Astrocyte (in vitro differentiated cells and primary cell): ENCODE measurements at regions not wholly inside any gene's neighbourhood (a gene's known extent, or its start where the extent isn't known, plus 50 kb on each side); places are given as distances from the start of the nearest gene placed in this dataset.

Source experiments
- DNase-seq: peaks from one replicate; pipeline ENCODE4 v3.0.0-alpha.2; 2010; ENCODE audit warnings: low read depth
- FAIRE-seq: peaks from 2 replicates; lab custom pipeline; 2011; peaks lifted over from hg19 to GRCh38; lab: Jason Lieb, UNC
- H2AFZ ChIP-seq: 2 replicates; pipeline ENCODE4 v1.6.0; 2012; ENCODE audit warnings: low read depth, low read length, inconsistent platforms
- H3K27ac ChIP-seq: 2 replicates; pipeline ENCODE4 v1.5.1; 2011; ENCODE audit warnings: low read depth, low read length, inconsistent platforms
- H3K27me3 ChIP-seq: 2 replicates; pipeline ENCODE4 v1.6.0; 2011; ENCODE audit warnings: low read length, inconsistent platforms; ENCODE audit not compliant: insufficient read depth
- H3K36me3 ChIP-seq: 2 replicates; pipeline ENCODE4 v1.5.1; 2011; ENCODE audit warnings: low read length, inconsistent platforms; ENCODE audit not compliant: insufficient read depth
- H3K4me1 ChIP-seq: 2 replicates; pipeline ENCODE4 v1.5.1; 2011; ENCODE audit warnings: low read length, inconsistent platforms; ENCODE audit not compliant: insufficient read depth
- H3K4me2 ChIP-seq: 2 replicates; pipeline ENCODE4 v1.6.0; 2012; ENCODE audit warnings: low read length, inconsistent platforms
- H3K4me3 ChIP-seq: 2 replicates; pipeline ENCODE4 v1.5.1; 2011; ENCODE audit warnings: low read depth, mild to moderate bottlenecking, low read length, inconsistent platforms; ENCODE audit not compliant: insufficient read depth
- H3K79me2 ChIP-seq: 2 replicates; pipeline ENCODE4 v1.6.0; 2012; ENCODE audit warnings: mild to moderate bottlenecking, low read length, inconsistent platforms; ENCODE audit not compliant: insufficient read depth
- H3K9ac ChIP-seq: 2 replicates; pipeline ENCODE4 v1.6.0; 2012; ENCODE audit warnings: mild to moderate bottlenecking, low read length, inconsistent platforms
- H3K9me3 ChIP-seq: 2 replicates; pipeline ENCODE4 v1.5.1; 2012; ENCODE audit warnings: low read depth, mild to moderate bottlenecking, low read length, inconsistent platforms; ENCODE audit not compliant: insufficient read depth
- H4K20me1 ChIP-seq: 2 replicates; pipeline ENCODE4 v1.6.0; 2012; ENCODE audit warnings: low read length, inconsistent platforms; ENCODE audit not compliant: insufficient read depth
- H3K27ac Mint-ChIP-seq: one replicate; pipeline ENCODE4 v1.8.0; 2021; ENCODE audit warnings: mild to moderate bottlenecking, mixed read lengths; ENCODE audit not compliant: unreplicated experiment
- H3K27me3 Mint-ChIP-seq: one replicate; pipeline ENCODE4 v1.8.0; 2021; ENCODE audit warnings: low read depth, mixed read lengths; ENCODE audit not compliant: unreplicated experiment
- H3K36me3 Mint-ChIP-seq: one replicate; pipeline ENCODE4 v1.8.0; 2021; ENCODE audit warnings: low read depth, mixed read lengths; ENCODE audit not compliant: unreplicated experiment
- H3K4me1 Mint-ChIP-seq: one replicate; pipeline ENCODE4 v1.8.0; 2021; ENCODE audit warnings: low read depth, mixed read lengths; ENCODE audit not compliant: unreplicated experiment
- H3K4me3 Mint-ChIP-seq: one replicate; pipeline ENCODE4 v1.8.0; 2021; ENCODE audit warnings: mild to moderate bottlenecking, moderate library complexity, mixed read lengths; ENCODE audit not compliant: unreplicated experiment
- H3K9me3 Mint-ChIP-seq: one replicate; pipeline ENCODE4 v1.8.0; 2021; ENCODE audit warnings: mild to moderate bottlenecking, mixed read lengths; ENCODE audit not compliant: unreplicated experiment
- EZH2 ChIP-seq: IDR thresholded peaks from 2 replicates; pipeline ENCODE4 v1.6.1; 2012; ENCODE audit warnings: mild to moderate bottlenecking, low read length, inconsistent platforms; ENCODE audit not compliant: insufficient read depth
- TF ChIP-seq, protein P1 (sequence below): IDR thresholded peaks from 2 replicates; pipeline ENCODE4 v1.5.1; 2011; ENCODE audit warnings: low read depth, mild to moderate bottlenecking, inconsistent platforms, low read length, moderate library complexity; ENCODE audit not compliant: insufficient read depth

DNA sequence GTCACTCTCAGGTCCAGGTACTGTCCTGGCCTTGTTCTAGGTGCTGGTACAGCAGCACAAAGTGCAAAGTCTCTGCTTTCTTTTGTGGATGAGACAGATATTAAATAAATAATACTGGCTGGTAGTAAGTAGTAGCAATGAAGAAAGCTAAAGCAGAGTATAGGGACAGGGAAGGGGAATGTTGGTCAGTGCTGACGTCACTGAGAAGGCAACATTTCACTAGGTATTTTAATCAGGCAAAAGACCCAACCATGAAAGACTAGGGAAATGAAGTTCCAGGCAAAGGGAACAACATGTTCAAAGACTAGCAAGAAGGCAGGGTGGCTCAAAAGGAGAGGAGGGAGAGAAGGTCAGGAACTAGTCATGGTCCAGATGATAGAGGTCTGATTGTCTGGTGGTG, 388.2 kb downstream of the YTHDC2 start:
- no peaks in the 10 kb centered on the region for H3K27me3 Mint-ChIP-seq
- H3K4me1 Mint-ChIP-seq: no peaks in the 10 kb centered on the region
- H3K4me3 Mint-ChIP-seq: no peak overlapping the region

DNA sequence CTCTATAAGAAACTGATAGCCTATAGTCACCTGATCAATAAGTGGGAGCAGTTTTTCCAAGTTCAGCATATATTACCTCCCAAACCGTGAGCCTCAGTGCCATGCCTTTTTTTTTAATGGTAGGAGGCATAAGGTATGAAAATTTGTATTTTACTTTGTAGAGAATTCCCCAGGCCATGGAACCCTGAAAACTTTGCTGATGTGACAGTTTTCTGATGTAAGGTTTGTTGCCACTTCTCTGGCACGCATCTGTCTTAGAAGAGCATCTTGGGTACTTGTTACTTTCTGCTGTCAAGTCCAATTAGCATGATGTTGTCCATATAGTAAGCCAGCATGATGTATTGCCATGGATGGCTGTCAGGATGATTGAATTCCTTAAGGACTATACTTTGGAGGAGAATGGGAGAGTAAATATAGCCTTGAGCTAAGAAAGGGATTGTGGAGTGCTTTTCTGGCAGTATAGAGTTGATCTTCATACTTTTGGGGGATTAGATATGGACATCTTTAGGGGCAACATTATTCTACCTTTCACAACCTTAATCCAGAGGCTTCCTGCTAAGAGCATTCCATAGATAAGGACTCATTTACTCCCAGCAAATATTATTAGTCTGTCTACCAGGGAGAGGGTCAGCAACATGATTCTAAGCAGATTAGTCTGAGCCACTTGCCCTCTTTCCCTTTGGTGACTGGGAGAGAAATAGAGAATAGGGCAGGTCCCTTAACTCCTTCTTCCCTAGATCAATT, 389.6 kb downstream of the YTHDC2 start:
- Mint-ChIP-seq H3K4me3 (no peak overlapping the region), H3K4me1 (no peaks in the 10 kb centered on the region), H3K27ac (no peak overlapping the region), H3K9me3 (no peaks in the 10 kb centered on the region), H3K36me3 (no peaks in the 10 kb centered on the region), H3K27me3 (no peaks in the 10 kb centered on the region)
- Histone ChIP-seq H3K79me2 (no peaks in the 10 kb centered on the region), H3K9me3 (no peaks in the 10 kb centered on the region), H3K4me2 (no peak overlapping the region), H3K27ac (no peak overlapping the region), H3K36me3 (no peaks in the 10 kb centered on the region), H3K27me3 (peaks cover 2% of the 10 kb centered on the region), H3K9ac (no peak overlapping the region), H3K4me3 (no peak overlapping the region), H3K4me1 (no peaks in the 10 kb centered on the region), H2AFZ (no peak overlapping the region), H4K20me1 (no peaks in the 10 kb centered on the region)
- DNase-seq: no peak
- TF ChIP-seq, protein P1, sequence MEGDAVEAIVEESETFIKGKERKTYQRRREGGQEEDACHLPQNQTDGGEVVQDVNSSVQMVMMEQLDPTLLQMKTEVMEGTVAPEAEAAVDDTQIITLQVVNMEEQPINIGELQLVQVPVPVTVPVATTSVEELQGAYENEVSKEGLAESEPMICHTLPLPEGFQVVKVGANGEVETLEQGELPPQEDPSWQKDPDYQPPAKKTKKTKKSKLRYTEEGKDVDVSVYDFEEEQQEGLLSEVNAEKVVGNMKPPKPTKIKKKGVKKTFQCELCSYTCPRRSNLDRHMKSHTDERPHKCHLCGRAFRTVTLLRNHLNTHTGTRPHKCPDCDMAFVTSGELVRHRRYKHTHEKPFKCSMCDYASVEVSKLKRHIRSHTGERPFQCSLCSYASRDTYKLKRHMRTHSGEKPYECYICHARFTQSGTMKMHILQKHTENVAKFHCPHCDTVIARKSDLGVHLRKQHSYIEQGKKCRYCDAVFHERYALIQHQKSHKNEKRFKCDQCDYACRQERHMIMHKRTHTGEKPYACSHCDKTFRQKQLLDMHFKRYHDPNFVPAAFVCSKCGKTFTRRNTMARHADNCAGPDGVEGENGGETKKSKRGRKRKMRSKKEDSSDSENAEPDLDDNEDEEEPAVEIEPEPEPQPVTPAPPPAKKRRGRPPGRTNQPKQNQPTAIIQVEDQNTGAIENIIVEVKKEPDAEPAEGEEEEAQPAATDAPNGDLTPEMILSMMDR: no peak
- TF ChIP-seq EZH2: no peak
- FAIRE-seq: no peak

More for the DNA sequence above, 388.2 kb downstream of the YTHDC2 start:
- Histone ChIP-seq H3K27me3 (peaks cover 2% of the 10 kb centered on the region), H3K4me1 (no peaks in the 10 kb centered on the region), H4K20me1 (no peaks in the 10 kb centered on the region), H2AFZ (no peak overlapping the region), H3K9me3 (no peaks in the 10 kb centered on the region), H3K9ac (no peak overlapping the region), H3K27ac (no peak overlapping the region), H3K79me2 (no peaks in the 10 kb centered on the region), H3K4me3 (no peak overlapping the region), H3K4me2 (no peak overlapping the region), H3K36me3 (no peaks in the 10 kb centered on the region)
- no peak for FAIRE-seq
- Mint-ChIP-seq H3K36me3 (no peaks in the 10 kb centered on the region), H3K27ac (no peak overlapping the region), H3K9me3 (no peaks in the 10 kb centered on the region)
- TF ChIP-seq, protein P1: no peak
- TF ChIP-seq EZH2: no peak
- no peak for DNase-seq

DNA sequence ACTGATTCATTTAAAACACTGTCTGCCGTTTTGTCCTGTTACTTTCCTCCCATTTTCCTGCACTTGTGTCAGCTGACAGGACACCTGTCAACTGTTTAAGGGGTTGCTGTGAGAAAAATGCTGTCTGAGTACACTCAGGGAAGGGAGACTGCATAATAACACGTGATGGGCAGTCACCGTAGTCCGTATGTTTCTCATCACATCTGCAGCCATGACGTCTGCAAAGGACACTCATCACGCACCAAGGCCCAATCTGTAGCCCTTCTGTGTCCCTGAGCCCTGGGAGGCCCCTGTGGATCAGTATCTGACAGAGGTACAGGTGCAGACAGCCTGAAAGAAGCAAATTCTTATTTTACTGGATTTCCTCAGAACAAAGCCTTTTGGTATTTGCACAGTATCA, 396.3 kb downstream of the YTHDC2 start:
- H3K4me3 Mint-ChIP-seq: no peak overlapping the region
- H2AFZ ChIP-seq: no peak overlapping the region
- H4K20me1 ChIP-seq: no peaks in the 10 kb centered on the region
- no peak overlapping the region for H3K4me3 ChIP-seq
- DNase-seq (no peak), FAIRE-seq (no peak)
- no peaks in the 10 kb centered on the region for H3K36me3 Mint-ChIP-seq
- H3K27me3 ChIP-seq: no peaks in the 10 kb centered on the region
- H3K9me3 ChIP-seq: no peaks in the 10 kb centered on the region
- no peak overlapping the region for H3K27ac Mint-ChIP-seq
- H3K9ac ChIP-seq: no peak overlapping the region
- no peaks in the 10 kb centered on the region for H3K9me3 Mint-ChIP-seq
- H3K4me2 ChIP-seq: no peak overlapping the region
- no peak overlapping the region for H3K27ac ChIP-seq
- no peaks in the 10 kb centered on the region for H3K36me3 ChIP-seq
- H3K4me1 Mint-ChIP-seq: no peaks in the 10 kb centered on the region
- peaks cover 3% of the 10 kb centered on the region for H3K27me3 Mint-ChIP-seq
- no peaks in the 10 kb centered on the region for H3K4me1 ChIP-seq
- TF ChIP-seq EZH2: no peak
- TF ChIP-seq, protein P1: no peak
- H3K79me2 ChIP-seq: no peaks in the 10 kb centered on the region
